H1 (cell line): ENCODE measurements at regions not wholly inside any gene's neighbourhood (a gene's known extent, or its start where the extent isn't known, plus 50 kb on each side); places are given as distances from the start of the nearest gene placed in this dataset.

Experiments
- CTCF ChIA-PET: fragments of 300-600 bp; sonication (Branson Sonifier 250); formaldehyde crosslinking; loops from one replicate; lab custom pipeline; 2021; ENCODE audit not compliant: partially characterized antibody; lab: Charles Lee
- POLR2A ChIA-PET: fragments of 300-600 bp; sonication (Branson Sonifier 250); formaldehyde crosslinking; loops from one replicate; lab custom pipeline; 2021; ENCODE audit warnings: inconsistent platforms; ENCODE audit not compliant: partially characterized antibody; lab: Charles Lee
- DNase-seq, 2 experiments: peaks; one replicate each; pipeline versions ENCODE4 v3.0.0 to v3.0.0-alpha.2; 2010 to 2022; ENCODE audit warnings: low spot score in 2 of 2, low read depth in 1 of 2, mixed read lengths in 1 of 2
- FAIRE-seq: peaks from 2 replicates; lab custom pipeline; 2011; peaks lifted over from hg19 to GRCh38; lab: Jason Lieb, UNC
- H2AFZ ChIP-seq: 2 replicates; pipeline ENCODE4 v1.8.1; 2012; ENCODE audit warnings: low read length, inconsistent platforms
- H2AK5ac ChIP-seq: 2 replicates; pipeline ENCODE4 v1.6.1; 2013; ENCODE audit warnings: low read depth, low read length
- H2BK120ac ChIP-seq: replicated peaks from 2 replicates; pipeline ENCODE3; 2013; ENCODE audit warnings: low read depth, low read length, inconsistent platforms
- H2BK12ac ChIP-seq: 2 replicates; pipeline ENCODE4 v1.6.1; 2013; ENCODE audit warnings: low read depth, low read length
- H2BK15ac ChIP-seq: 2 replicates; pipeline ENCODE4 v1.6.1; 2013; ENCODE audit warnings: low read length
- H2BK20ac ChIP-seq: 2 replicates; pipeline ENCODE4 v1.6.1; 2013; ENCODE audit warnings: low read length
- H2BK5ac ChIP-seq: 2 replicates; pipeline ENCODE4 v1.6.1; 2013; ENCODE audit warnings: low read depth, low read length
- H3K14ac ChIP-seq: 2 replicates; pipeline ENCODE4 v1.6.1; 2013; ENCODE audit warnings: inconsistent platforms; ENCODE audit not compliant: insufficient read length
- H3K18ac ChIP-seq: 2 replicates; pipeline ENCODE4 v1.6.1; 2013; ENCODE audit warnings: low read length; ENCODE audit errors: extremely low read depth
- H3K23ac ChIP-seq: 2 replicates; pipeline ENCODE4 v1.6.1; 2013; ENCODE audit warnings: inconsistent platforms; ENCODE audit not compliant: insufficient read length
- H3K23me2 ChIP-seq: 2 replicates; pipeline ENCODE4 v1.6.1; 2013; ENCODE audit warnings: low read depth, low read length
- H3K27ac ChIP-seq: 2 replicates; pipeline ENCODE4 v1.6.1; 2011; ENCODE audit warnings: low read depth, low read length, inconsistent platforms
- H3K27me3 ChIP-seq, 4 experiments: replicated peaks in 1 of 4; 1 replicate in 1 of 4; 2 replicates in 3 of 4; pipeline versions ENCODE4 v1.6.1 to v1.8.1; 2011 to 2013; ENCODE audit warnings: low read length in 3 of 4, mild to moderate bottlenecking in 3 of 4, inconsistent platforms in 2 of 4, mixed read lengths in 2 of 4, moderate library complexity in 1 of 4; ENCODE audit not compliant: control insufficient read depth in 3 of 4, insufficient read depth in 3 of 4; ENCODE audit errors: extremely low read depth in 1 of 4
- H3K36me3 ChIP-seq, 4 experiments: 2 replicates each; pipeline versions ENCODE4 v1.6.1 to v1.8.1; 2011 to 2013; ENCODE audit warnings: mild to moderate bottlenecking in 4 of 4, low read length in 3 of 4, moderate library complexity in 2 of 4, control low read depth in 1 of 4, inconsistent platforms in 1 of 4; ENCODE audit not compliant: insufficient read depth in 4 of 4, control insufficient read depth in 2 of 4
- H3K4ac ChIP-seq: replicated peaks from 2 replicates; pipeline ENCODE3; 2013; ENCODE audit warnings: low read length, low read depth, mixed read lengths, inconsistent platforms; ENCODE audit not compliant: insufficient read length
- H3K4me1 ChIP-seq, 4 experiments: replicated peaks in 1 of 4; 1 replicate in 1 of 4; 2 replicates in 3 of 4; pipeline versions ENCODE4 v1.6.1 to v1.8.1; 2011 to 2013; ENCODE audit warnings: low read length in 3 of 4, inconsistent platforms in 2 of 4, mixed read lengths in 1 of 4; ENCODE audit not compliant: insufficient read depth in 4 of 4, control insufficient read depth in 3 of 4
- H3K4me2 ChIP-seq, 2 experiments: 2 replicates each; pipeline versions ENCODE4 v1.6.1 to v1.8.1; 2011 to 2013; ENCODE audit warnings: low read depth in 2 of 2, low read length in 2 of 2, control low read depth in 1 of 2, inconsistent platforms in 1 of 2, mild to moderate bottlenecking in 1 of 2; ENCODE audit not compliant: insufficient read depth in 1 of 2
- H3K4me3 ChIP-seq, 4 experiments: fragments of 200-600, 300-600 bp in 1 of 4; sonication (generic), shearing (Covaris generic), sonication (Bioruptor Twin) in 1 of 4; 2 replicates each; pipeline versions ENCODE4 v1.5.1 to v1.8.1; 2011 to 2016; ENCODE audit warnings: low read length in 4 of 4, low read depth in 3 of 4, control low read depth in 2 of 4, inconsistent platforms in 2 of 4, mild to moderate bottlenecking in 2 of 4, mixed read lengths in 1 of 4, moderate library complexity in 1 of 4; ENCODE audit not compliant: insufficient read depth in 2 of 4; ENCODE audit errors: extremely low read depth in 1 of 4
- H3K56ac ChIP-seq: replicated peaks from 2 replicates; pipeline ENCODE3; 2013; ENCODE audit warnings: low read depth, mild to moderate bottlenecking, mixed read lengths, low read length, inconsistent platforms; ENCODE audit not compliant: insufficient read length
- H3K79me1 ChIP-seq: 2 replicates; pipeline ENCODE4 v1.6.1; 2013; ENCODE audit warnings: low read depth, low read length, control low read depth
- H3K79me2 ChIP-seq, 2 experiments: 2 replicates each; pipeline versions ENCODE4 v1.6.1 to v1.8.1; 2012 to 2013; ENCODE audit warnings: low read length in 2 of 2, mild to moderate bottlenecking in 2 of 2, inconsistent platforms in 1 of 2; ENCODE audit not compliant: insufficient read depth in 2 of 2, control insufficient read depth in 1 of 2
- H3K9ac ChIP-seq, 4 experiments: replicated peaks in 1 of 4; 1 replicate in 1 of 4; 2 replicates in 3 of 4; pipeline versions ENCODE4 v1.6.1 to v1.8.1; 2011 to 2013; ENCODE audit warnings: low read depth in 3 of 4, low read length in 3 of 4, control low read depth in 2 of 4, mild to moderate bottlenecking in 2 of 4, moderate library complexity in 2 of 4, inconsistent platforms in 1 of 4; ENCODE audit errors: extremely low read depth in 1 of 4
- H3K9me3 ChIP-seq, 2 experiments: 2 replicates each; pipeline versions ENCODE4 v1.6.1 to v1.8.1; 2012 to 2013; ENCODE audit warnings: mild to moderate bottlenecking in 2 of 2, moderate library complexity in 2 of 2, control low read depth in 1 of 2, inconsistent platforms in 1 of 2, low read depth in 1 of 2, low read length in 1 of 2, mixed read lengths in 1 of 2; ENCODE audit not compliant: insufficient read depth in 2 of 2
- H4K20me1 ChIP-seq, 2 experiments: replicated peaks in 1 of 2; 2 replicates each; pipeline versions ENCODE3 to v1.8.1; 2011 to 2013; ENCODE audit warnings: inconsistent platforms in 2 of 2, low read length in 2 of 2, mild to moderate bottlenecking in 1 of 2; ENCODE audit not compliant: insufficient read depth in 2 of 2, control insufficient read depth in 1 of 2
- H4K5ac ChIP-seq: 2 replicates; pipeline ENCODE4 v1.6.1; 2013; ENCODE audit warnings: low read length, low read depth, mixed read lengths, inconsistent platforms; ENCODE audit not compliant: insufficient read length
- H4K8ac ChIP-seq: 2 replicates; pipeline ENCODE4 v1.8.0; 2013; ENCODE audit warnings: mild to moderate bottlenecking, moderate library complexity, low read length, inconsistent platforms; ENCODE audit not compliant: insufficient read depth; ENCODE audit errors: extremely low read depth
- H4K91ac ChIP-seq: replicated peaks from 2 replicates; pipeline ENCODE3; 2013; ENCODE audit warnings: low read length, mixed read lengths, inconsistent platforms; ENCODE audit not compliant: insufficient read length
- BRCA1 ChIP-seq: IDR thresholded peaks from 2 replicates; pipeline ENCODE4 v1.6.1; 2012; ENCODE audit warnings: low read depth, low read length, improper control_type of control experiment
- SP2 ChIP-seq: IDR thresholded peaks from 2 replicates; pipeline ENCODE4 v1.6.1; 2012; ENCODE audit warnings: mild to moderate bottlenecking, low read length, inconsistent platforms
- SRF ChIP-seq: IDR thresholded peaks from 2 replicates; pipeline ENCODE4 v1.6.1; 2011; ENCODE audit warnings: mild to moderate bottlenecking, low read depth, low read length, moderate library complexity
- TEAD4 ChIP-seq: IDR thresholded peaks from 2 replicates; pipeline ENCODE4 v1.6.1; 2012; ENCODE audit warnings: low read depth, low read length, inconsistent platforms, mixed read lengths
- TF ChIP-seq, protein P1 (sequence below): IDR thresholded peaks from 2 replicates; pipeline ENCODE4 v1.6.1; 2012; ENCODE audit warnings: inconsistent platforms

DNA sequence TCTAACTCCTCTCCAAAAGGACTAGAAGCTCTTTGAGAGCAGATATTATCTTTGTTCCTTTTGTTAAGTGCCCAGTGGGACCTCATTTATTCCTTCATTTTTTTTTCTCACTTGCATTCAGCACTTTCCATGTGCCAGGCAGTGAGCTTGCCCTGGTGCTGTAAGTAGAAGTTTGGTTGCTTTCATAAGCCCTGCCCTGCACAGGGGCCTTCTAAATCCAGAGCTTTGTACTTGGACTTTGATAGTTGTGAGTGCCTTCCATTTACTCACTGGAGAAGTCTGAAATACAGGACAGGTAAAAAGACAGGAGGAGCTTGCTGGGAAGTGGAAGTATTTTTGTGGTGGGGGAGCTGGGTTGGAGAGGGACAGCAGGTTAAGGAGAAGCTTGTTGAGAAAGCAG, 56.7 kb upstream of the PTCSC3 start:
- POLR2A ChIA-PET, result no interaction called here
- Histone ChIP-seq H3K56ac (no peak overlapping the region), H2BK5ac (no peak overlapping the region), H3K79me2 (no peaks in the 10 kb centered on the region), H2BK20ac (no peak overlapping the region), H3K23ac (no peak overlapping the region), H4K91ac (no peak overlapping the region), H3K4ac (no peak overlapping the region), H4K5ac (no peak overlapping the region), H3K9me3 (no peaks in the 10 kb centered on the region), H3K27me3 (no peaks in the 10 kb centered on the region; a peak in 1 of 7 replicates), H4K20me1 (no peaks in the 10 kb centered on the region), H2AK5ac (no peak overlapping the region), H3K4me3 (no peak overlapping the region), H3K23me2 (no peaks in the 10 kb centered on the region; the same call in 1 of the 2 replicates), H3K79me1 (no peaks in the 10 kb centered on the region), H2BK15ac (no peak overlapping the region), H3K27ac (no peak overlapping the region), H4K8ac (no peak overlapping the region), H3K18ac (no peak overlapping the region), H3K36me3 (no peaks in the 10 kb centered on the region), H3K14ac (no peak overlapping the region), H2AFZ (no peak overlapping the region), H2BK120ac (no peak overlapping the region), H3K4me1 (peaks cover 0 to 7% (median 1%) of the 10 kb centered on the region in 4 experiments; a peak in 2 of 7 replicates), H2BK12ac (no peak overlapping the region), H3K9ac (no peak overlapping the region), H3K4me2 (no peak overlapping the region)
- DNase-seq (no peak), FAIRE-seq (no peak)
- CTCF ChIA-PET, result interaction anchor here (0.8 to 1.4 kb wide), 9 partner anchors 10 to 917 kb away, joined by 3 to 4 read pairs (median 3); no protein-coding TSS in a partner anchor
- TF ChIP-seq TEAD4, result no peak
- no peak for TF ChIP-seq BRCA1
- no peak for TF ChIP-seq SP2
- TF ChIP-seq, protein P1, sequence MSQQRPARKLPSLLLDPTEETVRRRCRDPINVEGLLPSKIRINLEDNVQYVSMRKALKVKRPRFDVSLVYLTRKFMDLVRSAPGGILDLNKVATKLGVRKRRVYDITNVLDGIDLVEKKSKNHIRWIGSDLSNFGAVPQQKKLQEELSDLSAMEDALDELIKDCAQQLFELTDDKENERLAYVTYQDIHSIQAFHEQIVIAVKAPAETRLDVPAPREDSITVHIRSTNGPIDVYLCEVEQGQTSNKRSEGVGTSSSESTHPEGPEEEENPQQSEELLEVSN, result no peak
- TF ChIP-seq SRF, result no peak
